Left lung (tissue), 4 donors: ENCODE measurements at regions not wholly inside any gene's neighbourhood (a gene's known extent, or its start where the extent isn't known, plus 50 kb on each side); places are given as distances from the start of the nearest gene placed in this dataset.

Source experiments
- ATAC-seq: fragments of 200-7000 bp; cut with Tn5 transposase; one replicate; pipeline ENCODE4 v1.9.1; 2020; ENCODE audit warnings: moderate library complexity
- DNase-seq, 4 donors: peaks; one replicate each; pipeline ENCODE4 v3.0.0-alpha.2; 2013 to 2020
- H3K27ac ChIP-seq, 2 donors: fragments of 200-600 bp; sonication (generic) in 1 of 2; one replicate each; pipeline versions ENCODE4 v1.5.0 to v1.8.0; 2020 to 2021
- H3K27me3 ChIP-seq, 2 donors: fragments of 200-600 bp; sonication (generic) in 1 of 2; one replicate each; pipeline versions ENCODE4 v1.5.0 to v1.8.0; 2020 to 2021
- H3K36me3 ChIP-seq, 2 donors: fragments of 200-600 bp; sonication (generic) in 1 of 2; one replicate each; pipeline versions ENCODE4 v1.5.0 to v1.8.0; 2020 to 2021
- H3K4me1 ChIP-seq, 2 donors: fragments of 200-600 bp; one replicate each; pipeline ENCODE4 v1.8.0; 2021
- H3K4me3 ChIP-seq, 2 donors: fragments of 200-600 bp; sonication (generic) in 1 of 2; one replicate each; pipeline versions ENCODE4 v1.5.0 to v1.8.0; 2020 to 2021; ENCODE audit warnings: mild to moderate bottlenecking in 1 of 2
- H3K9me3 ChIP-seq, 2 donors: fragments of 200-600 bp; sonication (generic) in 1 of 2; one replicate each; pipeline versions ENCODE4 v1.5.0 to v1.8.0; 2020 to 2021
- CTCF ChIP-seq, 2 donors: fragments of 200-600 bp; sonication (generic) in 1 of 2; IDR thresholded peaks; one replicate each; pipeline versions ENCODE4 v1.5.0 to v1.8.0; 2021; ENCODE audit warnings: antibody characterized with exemption in 2 of 2
- intact Hi-C, 2 donors: fragments of 100-400 bp; cut with DNase I; formaldehyde crosslinking; loops; one replicate each; pipeline versions ENCODE4 v1.11.2 to v1.14.2; 2022
- donor health status: DM: no; HTN: yes; CAD: no.
- donor health status: DM: no; HTN: no; CAD: no.

GRCh38 chr2:175627405-175627804 lies 374.7 kb downstream of the LNPK start:
- DNase-seq: no peak
- intact Hi-C loops: no loop called here
- no peaks in the 10 kb centered on the region for H3K9me3 ChIP-seq
- no peaks in the 10 kb centered on the region for H3K27me3 ChIP-seq
- no peak for ATAC-seq
- H3K36me3 ChIP-seq: no peaks in the 10 kb centered on the region
- no peak overlapping the region for H3K27ac ChIP-seq
- no peak overlapping the region for H3K4me3 ChIP-seq
- TF ChIP-seq CTCF (IDR thresholded peaks at IDR 0.05): no peak
- H3K4me1 ChIP-seq: no peaks in the 10 kb centered on the region

- H3K36me3 ChIP-seq: no peaks in the 10 kb centered on the region
- ATAC-seq: no peak
- no peak overlapping the region for H3K4me3 ChIP-seq
- H3K27ac ChIP-seq: no peak overlapping the region
- no peak for DNase-seq
- intact Hi-C loops: no loop called here
- H3K27me3 ChIP-seq: no peaks in the 10 kb centered on the region
- H3K9me3 ChIP-seq: no peaks in the 10 kb centered on the region
- no peaks in the 10 kb centered on the region for H3K4me1 ChIP-seq
- TF ChIP-seq CTCF (IDR thresholded peaks at IDR 0.05): no peak
Observed at GRCh38 chr2:175626796-175627195, 375.3 kb downstream of the LNPK start.

GRCh38 chr2:175624785-175625184 lies 377.3 kb downstream of the LNPK start:
- H3K27ac ChIP-seq: no peak overlapping the region

GRCh38 chr2:175624211-175624761 lies 377.8 kb downstream of the LNPK start:
- DNase-seq: peak in 1 of 4 donors; percentile 19
- H3K36me3 ChIP-seq: no peaks in the 10 kb centered on the region
- H3K4me1 ChIP-seq: no peaks in the 10 kb centered on the region
- no peak overlapping the region for H3K4me3 ChIP-seq
- TF ChIP-seq CTCF (IDR thresholded peaks at IDR 0.05): no peak
- intact Hi-C loops: no loop called here
- no peaks in the 10 kb centered on the region for H3K9me3 ChIP-seq
- H3K27me3 ChIP-seq: no peaks in the 10 kb centered on the region
- no peak for ATAC-seq
- H3K27ac ChIP-seq: no peak overlapping the region

More at GRCh38 chr2:175624785-175625184, 377.3 kb downstream of the LNPK start:
- Histone ChIP-seq H3K4me3 (no peak overlapping the region), H3K4me1 (no peaks in the 10 kb centered on the region), H3K9me3 (no peaks in the 10 kb centered on the region), H3K36me3 (no peaks in the 10 kb centered on the region), H3K27me3 (no peaks in the 10 kb centered on the region)
- TF ChIP-seq CTCF (IDR thresholded peaks at IDR 0.05): no peak
- no peak for ATAC-seq
- DNase-seq: no peak
- intact Hi-C loops: no loop called here

- no peak for ATAC-seq
- Histone ChIP-seq H3K9me3 (no peaks in the 10 kb centered on the region), H3K4me3 (no peak overlapping the region), H3K36me3 (no peaks in the 10 kb centered on the region), H3K27me3 (no peaks in the 10 kb centered on the region), H3K27ac (no peak overlapping the region), H3K4me1 (no peaks in the 10 kb centered on the region)
- no peak for TF ChIP-seq CTCF (IDR thresholded peaks at IDR 0.05)
- intact Hi-C loops: no loop called here
- DNase-seq: no peak
Observed at GRCh38 chr2:175621821-175622220, 380.2 kb downstream of the LNPK start.
